GM10248 (cell line): ENCODE measurements at regions not wholly inside any gene's neighbourhood (a gene's known extent, or its start where the extent isn't known, plus 50 kb on each side); places are given as distances from the start of the nearest gene placed in this dataset.

ENCODE experiments used
- CTCF ChIA-PET: fragments of 300-600 bp; sonication (Branson Sonifier 250); formaldehyde crosslinking; extraction: SDS; loops from one replicate; lab custom pipeline; 2021; ENCODE audit warnings: antibody characterized with exemption; lab: Yijun Ruan, JAX
- POLR2A ChIA-PET: fragments of 350-650 bp; sonication (Branson Sonifier 250); formaldehyde crosslinking; extraction: SDS; loops from one replicate; lab custom pipeline; 2020; ENCODE audit warnings: antibody characterized with exemption; lab: Yijun Ruan, JAX
- DNase-seq: peaks from one replicate; pipeline ENCODE4 v3.0.0; 2012; ENCODE audit errors: extremely low spot score
- CTCF ChIP-seq: IDR thresholded peaks from 2 replicates; pipeline ENCODE4 v1.5.1; 2012; ENCODE audit warnings: mild to moderate bottlenecking, low read depth; ENCODE audit errors: extremely low read depth, missing control alignments, control extremely low read depth

DNA sequence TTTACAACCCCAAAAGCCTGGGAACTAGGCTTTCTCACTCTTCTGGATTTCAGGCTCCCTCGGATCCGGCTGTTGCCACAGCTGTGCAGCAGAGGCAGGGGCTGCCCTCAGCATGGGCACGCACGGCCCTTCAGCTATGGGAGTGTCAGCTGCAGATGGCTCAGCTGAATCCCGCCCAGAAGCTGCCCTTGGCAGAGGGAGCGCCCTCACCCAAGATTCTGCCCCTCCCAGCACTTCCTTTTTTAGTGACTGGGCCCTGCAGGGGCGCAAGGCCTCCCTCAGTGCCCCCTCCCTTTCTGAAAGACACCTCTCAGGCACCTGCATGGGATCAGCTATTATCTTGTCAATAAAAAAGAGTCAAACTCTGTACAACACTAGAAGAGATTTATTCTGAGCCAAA is 67.9 kb upstream of the THBS2 start:
- no peak for DNase-seq
- TF ChIP-seq CTCF: no peak
- ChIA-PET CTCF (no interaction called here), POLR2A (no interaction called here)

DNA sequence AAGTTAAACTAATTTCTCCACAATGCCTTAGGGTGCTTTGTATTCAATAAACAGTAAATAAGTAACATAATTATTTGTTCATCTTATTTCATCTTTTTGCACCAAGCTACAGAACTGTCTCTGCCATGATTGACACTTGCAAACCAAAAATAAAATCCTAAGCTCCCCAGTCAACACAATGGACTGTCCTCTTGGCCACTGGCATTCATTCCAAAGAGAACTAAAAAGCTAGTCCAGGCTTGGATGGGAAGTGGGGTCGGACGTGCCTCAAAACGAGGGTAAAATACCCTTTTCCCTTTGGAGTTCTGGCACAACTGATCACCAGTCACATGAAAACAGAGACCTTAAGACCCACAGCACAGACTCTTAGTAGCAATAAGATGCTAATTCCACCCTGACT is 66.4 kb upstream of the THBS2 start:
- ChIA-PET CTCF (interaction anchor here (1.4 kb wide), 1 partner anchor 8 kb away, joined by 3 read pairs; no protein-coding TSS in a partner anchor), POLR2A (no interaction called here)
- DNase-seq: no peak
- TF ChIP-seq CTCF: no peak

DNA sequence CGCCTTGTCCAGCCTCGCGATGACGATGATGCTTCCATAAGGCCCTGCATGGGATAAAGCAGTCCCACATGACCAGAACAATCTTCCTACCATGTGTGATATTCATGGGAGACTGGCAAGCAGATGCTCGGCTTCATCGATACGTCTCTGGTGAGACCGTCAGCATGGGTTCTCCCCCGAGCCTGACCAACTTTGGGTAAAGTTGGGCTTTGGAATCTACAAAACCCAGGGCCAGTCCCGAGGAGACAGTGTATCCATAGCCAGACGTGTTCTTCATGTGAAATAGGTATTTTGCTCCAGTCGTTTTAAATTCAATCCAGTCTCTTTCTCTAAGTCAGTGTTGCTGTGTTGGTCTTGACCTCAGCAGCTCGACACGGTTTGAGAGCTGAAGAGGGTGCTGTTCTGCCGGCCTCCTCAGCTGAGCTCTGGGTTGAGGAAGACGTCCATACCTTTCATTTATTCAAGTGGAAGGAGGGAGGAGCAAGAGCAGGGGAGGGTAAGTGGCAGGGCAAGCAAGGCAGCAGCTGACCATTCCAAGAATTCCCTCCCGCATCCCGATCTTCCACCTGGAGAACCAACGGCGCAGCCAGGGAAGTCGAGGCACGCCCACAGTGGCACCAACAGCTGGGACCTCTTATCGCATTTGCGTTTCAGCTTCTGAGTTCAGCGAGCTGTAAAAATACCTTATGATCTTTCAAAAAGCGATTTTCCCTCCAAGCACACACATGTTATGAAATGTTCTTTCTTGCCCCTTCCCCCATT is 64.0 kb upstream of the THBS2 start:
- CTCF ChIA-PET: no interaction called here

DNA sequence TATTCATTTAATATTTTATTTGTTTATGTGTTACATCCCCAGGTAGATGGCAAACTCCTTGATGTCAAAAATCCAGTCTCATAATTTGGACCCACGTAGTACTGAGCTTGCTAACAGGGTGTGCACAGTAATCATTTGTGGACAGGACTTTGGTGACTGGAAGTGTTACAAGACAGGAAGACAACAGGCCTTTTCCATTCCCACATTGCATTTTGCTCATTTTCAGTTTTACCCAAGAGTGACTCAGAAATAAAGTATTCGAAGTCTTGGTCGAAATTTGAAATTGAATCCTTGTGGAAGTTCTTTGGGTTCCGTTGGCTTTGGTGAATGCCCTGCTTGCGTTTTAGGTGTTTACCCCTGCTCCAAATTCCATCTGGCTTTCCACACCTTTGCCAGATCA is 63.0 kb upstream of the THBS2 start:
- DNase-seq: no peak
- no peak for TF ChIP-seq CTCF
- POLR2A ChIA-PET: no interaction called here
- CTCF ChIA-PET: no interaction called here

More for the DNA sequence above, 64.0 kb upstream of the THBS2 start:
- POLR2A ChIA-PET: no interaction called here
- no peak for DNase-seq
- TF ChIP-seq CTCF: no peak

GRCh38 chr6:169315830-169316614 is 62.4 kb upstream of the THBS2 start:
- no peak for TF ChIP-seq CTCF
- ChIA-PET POLR2A (no interaction called here), CTCF (no interaction called here)
- DNase-seq: no peak

- TF ChIP-seq CTCF: no peak
- no peak for DNase-seq
- POLR2A ChIA-PET: no interaction called here
- CTCF ChIA-PET: no interaction called here
These were observed 59.8 kb upstream of the THBS2 start for GRCh38 chr6:169313347-169314010.
